Activated CD4-positive, alpha-beta T cell treated with anti-CD3 and anti-CD28 coated beads, Interleukin-2, amount 50 U/mL, for 16 hours (primary cell): ENCODE measurements at regions not wholly inside any gene's neighbourhood (a gene's known extent, or its start where the extent isn't known, plus 50 kb on each side); places are given as distances from the start of the nearest gene placed in this dataset.
"Not testable (repeated sequence)": the region's sequence is repeated elsewhere in the genome, so short reads cannot be mapped to it uniquely, and the experiment has no call there.

ENCODE experiments used
- DNase-seq: peaks from one replicate; pipeline ENCODE4 v3.0.0-alpha.2; 2020

DNA sequence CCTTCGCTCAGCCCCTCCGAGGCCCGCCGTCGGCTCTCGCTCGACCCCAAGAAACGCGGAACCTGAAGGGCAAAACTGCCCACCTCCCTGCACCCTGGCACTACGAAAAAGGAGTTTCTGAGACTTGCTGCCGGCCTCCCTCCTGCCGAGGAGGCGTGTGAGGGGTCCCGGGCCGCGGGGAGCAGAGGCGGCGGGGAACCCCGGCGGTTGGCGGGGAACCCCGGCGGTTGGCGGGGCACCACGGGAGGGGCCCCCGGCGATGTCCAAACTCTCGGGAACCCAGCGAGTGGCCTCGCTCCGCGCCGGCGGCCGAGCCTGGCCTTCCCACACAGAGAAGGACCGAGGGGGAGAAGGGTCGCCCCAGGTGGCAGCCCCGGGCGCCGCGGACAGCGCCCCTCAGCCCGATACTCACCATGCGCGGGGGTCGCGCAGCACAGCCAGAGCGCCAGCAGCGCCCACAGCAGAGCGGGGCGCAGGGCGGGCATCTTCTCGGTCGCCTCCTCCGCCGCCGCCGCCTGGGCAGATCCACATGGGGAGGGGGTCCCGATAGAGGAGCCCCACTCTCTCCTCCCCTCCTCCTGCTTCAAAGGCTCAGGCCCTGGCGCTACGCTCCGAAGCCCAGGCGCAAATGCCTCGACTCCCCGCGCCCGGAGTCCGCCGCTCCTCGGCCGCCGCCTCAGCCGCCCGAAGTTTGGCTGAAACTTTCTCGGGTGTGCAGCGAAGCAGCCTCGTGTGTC, 69.4 kb upstream of the NUDT4B start:
- peak; percentile 41 for DNase-seq

DNA sequence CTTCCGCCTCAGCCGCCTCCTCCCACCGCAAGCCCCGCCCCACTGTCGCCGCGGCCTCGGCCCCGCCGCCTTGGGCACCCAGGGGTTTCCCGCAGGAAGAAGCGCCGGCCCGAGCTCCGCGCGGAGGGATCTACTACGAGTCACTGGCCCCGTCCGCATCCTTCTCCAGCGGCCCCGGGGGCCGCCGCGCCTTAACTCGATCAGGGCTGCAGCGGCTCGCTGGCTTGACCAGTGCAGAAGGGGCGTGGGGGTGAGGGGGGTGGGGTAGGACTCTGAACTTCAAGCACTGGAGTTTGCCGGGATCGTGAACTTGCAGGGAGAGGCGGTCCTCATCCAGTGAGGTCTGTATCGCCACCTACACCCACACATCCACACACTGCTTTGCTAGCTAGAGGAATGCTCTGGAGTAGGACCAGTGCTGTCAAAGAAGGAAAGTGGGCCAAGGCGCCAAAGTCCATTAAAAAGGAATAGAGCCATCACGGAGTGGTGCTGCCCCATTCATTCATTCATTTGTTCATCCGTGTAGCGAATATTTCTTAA, 68.7 kb upstream of the NUDT4B start:
- DNase-seq: not testable (repeated sequence)

DNA sequence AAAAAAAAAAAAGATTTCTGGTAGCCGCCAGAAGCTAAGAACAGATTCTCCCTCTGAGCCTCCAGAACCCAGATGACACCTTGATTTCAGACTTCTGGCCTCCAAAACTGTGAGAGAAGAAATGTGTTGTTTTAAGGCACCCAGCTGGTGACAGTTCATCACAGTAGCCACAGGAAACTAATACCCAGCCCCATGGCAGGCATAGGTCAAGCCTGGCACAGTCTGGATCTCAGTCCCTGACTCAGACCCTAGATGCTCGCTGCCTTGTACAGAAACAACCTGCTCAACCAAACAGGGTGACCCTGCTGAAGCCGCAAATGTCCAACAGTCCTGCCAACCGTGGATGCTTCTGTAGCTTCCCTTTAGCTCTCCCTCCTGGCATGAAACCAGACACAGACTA, 61.8 kb upstream of the NUDT4B start:
- DNase-seq: not testable (repeated sequence)

DNA sequence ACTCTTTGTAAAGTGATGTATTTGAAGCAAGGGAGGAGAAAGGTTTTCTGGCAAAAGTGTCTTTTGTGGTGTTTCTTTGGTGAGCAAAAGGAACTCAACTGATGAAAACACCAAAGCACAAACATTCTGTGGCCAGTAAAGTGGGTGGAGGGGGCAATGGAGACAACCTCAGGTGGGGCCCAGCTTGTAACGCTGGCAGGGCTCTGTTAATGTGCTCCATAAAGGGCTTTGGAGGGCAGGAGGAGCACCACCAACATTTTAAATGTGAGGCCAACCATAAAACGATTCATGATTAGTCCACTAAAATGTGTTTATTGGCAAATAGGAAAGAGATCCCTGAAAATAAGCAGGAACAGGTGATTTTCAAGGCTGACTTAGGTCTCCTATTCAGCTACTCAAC, 61.2 kb upstream of the NUDT4B start:
- not testable (repeated sequence) for DNase-seq
